Astrocyte (in vitro differentiated cells and primary cell): ENCODE measurements at regions not wholly inside any gene's neighbourhood (a gene's known extent, or its start where the extent isn't known, plus 50 kb on each side); places are given as distances from the start of the nearest gene placed in this dataset.

ENCODE experiments used
- DNase-seq: peaks from one replicate; pipeline ENCODE4 v3.0.0-alpha.2; 2010; ENCODE audit warnings: low read depth
- FAIRE-seq: peaks from 2 replicates; lab custom pipeline; 2011; peaks lifted over from hg19 to GRCh38; lab: Jason Lieb, UNC
- H2AFZ ChIP-seq: 2 replicates; pipeline ENCODE4 v1.6.0; 2012; ENCODE audit warnings: low read depth, low read length, inconsistent platforms
- H3K27ac ChIP-seq: 2 replicates; pipeline ENCODE4 v1.5.1; 2011; ENCODE audit warnings: low read depth, low read length, inconsistent platforms
- H3K27me3 ChIP-seq: 2 replicates; pipeline ENCODE4 v1.6.0; 2011; ENCODE audit warnings: low read length, inconsistent platforms; ENCODE audit not compliant: insufficient read depth
- H3K36me3 ChIP-seq: 2 replicates; pipeline ENCODE4 v1.5.1; 2011; ENCODE audit warnings: low read length, inconsistent platforms; ENCODE audit not compliant: insufficient read depth
- H3K4me1 ChIP-seq: 2 replicates; pipeline ENCODE4 v1.5.1; 2011; ENCODE audit warnings: low read length, inconsistent platforms; ENCODE audit not compliant: insufficient read depth
- H3K4me2 ChIP-seq: 2 replicates; pipeline ENCODE4 v1.6.0; 2012; ENCODE audit warnings: low read length, inconsistent platforms
- H3K4me3 ChIP-seq: 2 replicates; pipeline ENCODE4 v1.5.1; 2011; ENCODE audit warnings: low read depth, mild to moderate bottlenecking, low read length, inconsistent platforms; ENCODE audit not compliant: insufficient read depth
- H3K79me2 ChIP-seq: 2 replicates; pipeline ENCODE4 v1.6.0; 2012; ENCODE audit warnings: mild to moderate bottlenecking, low read length, inconsistent platforms; ENCODE audit not compliant: insufficient read depth
- H3K9ac ChIP-seq: 2 replicates; pipeline ENCODE4 v1.6.0; 2012; ENCODE audit warnings: mild to moderate bottlenecking, low read length, inconsistent platforms
- H3K9me3 ChIP-seq: 2 replicates; pipeline ENCODE4 v1.5.1; 2012; ENCODE audit warnings: low read depth, mild to moderate bottlenecking, low read length, inconsistent platforms; ENCODE audit not compliant: insufficient read depth
- H4K20me1 ChIP-seq: 2 replicates; pipeline ENCODE4 v1.6.0; 2012; ENCODE audit warnings: low read length, inconsistent platforms; ENCODE audit not compliant: insufficient read depth
- H3K27ac Mint-ChIP-seq: one replicate; pipeline ENCODE4 v1.8.0; 2021; ENCODE audit warnings: mild to moderate bottlenecking, mixed read lengths; ENCODE audit not compliant: unreplicated experiment
- H3K27me3 Mint-ChIP-seq: one replicate; pipeline ENCODE4 v1.8.0; 2021; ENCODE audit warnings: low read depth, mixed read lengths; ENCODE audit not compliant: unreplicated experiment
- H3K36me3 Mint-ChIP-seq: one replicate; pipeline ENCODE4 v1.8.0; 2021; ENCODE audit warnings: low read depth, mixed read lengths; ENCODE audit not compliant: unreplicated experiment
- H3K4me1 Mint-ChIP-seq: one replicate; pipeline ENCODE4 v1.8.0; 2021; ENCODE audit warnings: low read depth, mixed read lengths; ENCODE audit not compliant: unreplicated experiment
- H3K4me3 Mint-ChIP-seq: one replicate; pipeline ENCODE4 v1.8.0; 2021; ENCODE audit warnings: mild to moderate bottlenecking, moderate library complexity, mixed read lengths; ENCODE audit not compliant: unreplicated experiment
- H3K9me3 Mint-ChIP-seq: one replicate; pipeline ENCODE4 v1.8.0; 2021; ENCODE audit warnings: mild to moderate bottlenecking, mixed read lengths; ENCODE audit not compliant: unreplicated experiment
- CTCF ChIP-seq: IDR thresholded peaks from 2 replicates; pipeline ENCODE4 v1.5.1; 2011; ENCODE audit warnings: low read depth, mild to moderate bottlenecking, inconsistent platforms, low read length, moderate library complexity; ENCODE audit not compliant: insufficient read depth
- EZH2 ChIP-seq: IDR thresholded peaks from 2 replicates; pipeline ENCODE4 v1.6.1; 2012; ENCODE audit warnings: mild to moderate bottlenecking, low read length, inconsistent platforms; ENCODE audit not compliant: insufficient read depth

GRCh38 chr2:105597011-105597805, 147.5 kb upstream of the NCK2 start:
- H3K9me3 Mint-ChIP-seq: no peaks in the 10 kb centered on the region
- H3K27ac Mint-ChIP-seq: no peak overlapping the region
- no peaks in the 10 kb centered on the region for H3K27me3 Mint-ChIP-seq
- H3K4me2 ChIP-seq: no peak overlapping the region
- H3K27ac ChIP-seq: no peak overlapping the region
- FAIRE-seq (no peak), DNase-seq (no peak)
- peaks cover 34% of the 10 kb centered on the region for H3K4me1 Mint-ChIP-seq
- H4K20me1 ChIP-seq: no peaks in the 10 kb centered on the region
- H3K4me3 Mint-ChIP-seq: peak overlapping the region; percentile 37
- no peaks in the 10 kb centered on the region for H3K36me3 Mint-ChIP-seq
- no peak overlapping the region for H2AFZ ChIP-seq
- H3K9me3 ChIP-seq: no peaks in the 10 kb centered on the region
- H3K36me3 ChIP-seq: no peaks in the 10 kb centered on the region
- TF ChIP-seq CTCF (no peak), EZH2 (no peak)
- no peak overlapping the region for H3K9ac ChIP-seq
- no peak overlapping the region for H3K4me3 ChIP-seq
- H3K27me3 ChIP-seq: peaks cover 2% of the 10 kb centered on the region
- no peaks in the 10 kb centered on the region for H3K79me2 ChIP-seq
- peaks cover 8% of the 10 kb centered on the region for H3K4me1 ChIP-seq

DNA sequence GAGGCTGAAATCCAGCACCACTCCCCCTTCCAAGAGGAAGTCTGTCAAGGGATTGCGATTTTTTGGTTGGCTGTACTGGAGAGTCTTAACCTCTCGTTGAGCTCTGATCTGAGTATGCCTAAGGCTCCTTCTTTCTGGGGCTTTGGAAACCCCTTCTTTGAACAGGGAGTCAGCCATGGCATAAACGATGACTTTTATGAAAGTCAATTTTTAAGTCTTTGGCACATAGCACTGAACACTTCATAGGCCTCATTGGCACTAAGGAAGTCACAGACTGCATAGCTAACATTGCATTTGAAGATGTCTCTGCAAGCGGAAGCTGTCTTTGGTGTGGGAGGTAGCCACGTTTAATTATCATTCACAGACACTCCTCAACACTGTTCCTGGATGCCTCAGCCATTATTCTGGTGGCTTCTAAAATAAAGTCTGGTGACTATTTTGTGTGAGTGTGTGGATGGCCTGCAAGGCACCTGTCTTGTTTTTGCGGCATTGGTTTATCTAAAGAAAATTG, 148.2 kb upstream of the NCK2 start:
- FAIRE-seq (no peak), DNase-seq (no peak)
- Histone ChIP-seq H3K4me3 (no peak overlapping the region), H3K9ac (no peak overlapping the region), H3K79me2 (no peaks in the 10 kb centered on the region), H3K4me1 (peaks cover 8% of the 10 kb centered on the region), H2AFZ (no peak overlapping the region), H3K36me3 (no peaks in the 10 kb centered on the region), H3K27ac (no peak overlapping the region), H4K20me1 (no peaks in the 10 kb centered on the region), H3K27me3 (peaks cover 2% of the 10 kb centered on the region), H3K9me3 (no peaks in the 10 kb centered on the region), H3K4me2 (no peak overlapping the region)
- Mint-ChIP-seq H3K9me3 (no peaks in the 10 kb centered on the region), H3K36me3 (no peaks in the 10 kb centered on the region), H3K27ac (no peak overlapping the region), H3K4me3 (no peak overlapping the region), H3K4me1 (peaks cover 34% of the 10 kb centered on the region), H3K27me3 (no peaks in the 10 kb centered on the region)
- TF ChIP-seq CTCF (no peak), EZH2 (no peak)

GRCh38 chr2:105595536-105595935, 149.2 kb upstream of the NCK2 start:
- no peaks in the 10 kb centered on the region for H3K36me3 ChIP-seq
- H3K27me3 ChIP-seq: peaks cover 2% of the 10 kb centered on the region
- no peak overlapping the region for H2AFZ ChIP-seq
- no peak overlapping the region for H3K27ac Mint-ChIP-seq
- no peak overlapping the region for H3K4me3 ChIP-seq
- no peak for TF ChIP-seq EZH2
- TF ChIP-seq CTCF: no peak
- H4K20me1 ChIP-seq: no peaks in the 10 kb centered on the region
- no peaks in the 10 kb centered on the region for H3K9me3 ChIP-seq
- H3K4me1 ChIP-seq: peaks cover 8% of the 10 kb centered on the region
- H3K4me1 Mint-ChIP-seq: peaks cover 34% of the 10 kb centered on the region
- no peaks in the 10 kb centered on the region for H3K9me3 Mint-ChIP-seq
- no peak overlapping the region for H3K4me3 Mint-ChIP-seq
- FAIRE-seq (no peak), DNase-seq (no peak)
- no peaks in the 10 kb centered on the region for H3K27me3 Mint-ChIP-seq
- no peaks in the 10 kb centered on the region for H3K79me2 ChIP-seq
- no peak overlapping the region for H3K4me2 ChIP-seq
- H3K9ac ChIP-seq: no peak overlapping the region
- H3K27ac ChIP-seq: no peak overlapping the region
- H3K36me3 Mint-ChIP-seq: no peaks in the 10 kb centered on the region
